22Rv1 (cell line): ENCODE measurements at regions not wholly inside any gene's neighbourhood (a gene's known extent, or its start where the extent isn't known, plus 50 kb on each side); places are given as distances from the start of the nearest gene placed in this dataset.

Source experiments
- CTCF ChIP-seq: fragments of 450-650 bp; IDR thresholded peaks from 2 replicates; pipeline ENCODE4 v1.5.1; 2017; ENCODE audit warnings: mild to moderate bottlenecking
- ZFX ChIP-seq: fragments of 450-650 bp; IDR thresholded peaks from 2 replicates; pipeline ENCODE4 v1.6.1; 2017; ENCODE audit warnings: antibody characterized with exemption, borderline replicate concordance

- TF ChIP-seq CTCF = no peak
- no peak for TF ChIP-seq ZFX
Observed at GRCh38 chr7:26511866-26512265, 220.2 kb downstream of the SNX10 start.
